NCI-H1092 (cell line): ENCODE measurements at regions not wholly inside any gene's neighbourhood (a gene's known extent, or its start where the extent isn't known, plus 50 kb on each side); places are given as distances from the start of the nearest gene placed in this dataset.
"Not testable (repeated sequence)": the region's sequence is repeated elsewhere in the genome, so short reads cannot be mapped to it uniquely, and the experiment has no call there.

Experiments
- DNase-seq: peaks from one replicate; lab custom pipeline; 2025; lab: John Stamatoyannopoulos, UW

DNA sequence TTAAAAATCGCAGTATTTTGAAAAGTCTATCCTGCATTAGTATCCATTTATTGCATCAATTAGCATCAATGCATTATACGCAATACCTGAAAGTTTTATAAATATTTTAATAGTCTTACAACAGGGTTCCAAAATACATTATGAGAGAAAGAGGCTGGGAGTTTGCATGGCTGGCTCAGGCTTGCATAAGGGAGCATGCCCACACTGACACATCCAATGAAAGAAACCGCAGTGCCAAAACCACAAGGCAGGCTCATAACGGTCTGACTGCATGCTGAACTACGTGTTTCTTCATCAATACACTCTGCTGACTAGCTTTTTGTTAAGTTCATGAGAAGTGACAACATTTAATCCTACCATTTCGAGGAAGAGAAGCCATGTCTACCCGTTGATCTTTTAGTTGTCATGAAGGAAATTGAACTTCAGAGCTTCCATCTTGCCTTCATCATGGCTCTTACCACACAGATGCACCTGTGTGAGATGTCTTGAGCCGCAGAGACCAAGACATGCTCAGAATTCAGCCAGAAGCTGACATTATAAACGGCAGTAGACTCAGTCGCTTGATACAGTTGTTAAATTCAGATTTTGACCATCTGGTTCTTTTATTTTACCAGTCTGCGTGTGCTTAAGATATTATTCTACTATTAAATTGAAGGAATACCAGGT lies 168.8 kb upstream of the FRG1 start:
- DNase-seq = no peak

DNA sequence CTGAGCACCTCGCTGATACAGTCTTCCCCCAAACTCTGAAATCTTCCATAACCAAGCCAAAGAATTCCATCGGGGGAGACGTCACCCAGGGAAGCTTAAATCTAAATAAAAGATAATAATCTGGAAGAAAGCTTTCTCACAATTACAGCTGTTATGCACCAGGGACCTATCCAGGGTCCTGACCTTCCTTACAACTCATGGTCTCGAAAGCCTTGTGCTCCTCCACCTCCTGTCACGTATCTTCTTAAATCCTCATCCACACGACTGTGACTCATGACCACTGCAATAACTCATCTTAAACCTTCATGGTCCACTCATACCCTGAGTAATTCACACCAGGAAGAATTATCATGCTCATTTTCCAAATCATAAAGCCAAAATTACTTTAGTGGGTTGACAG lies 166.8 kb upstream of the FRG1 start:
- no peak for DNase-seq

DNA sequence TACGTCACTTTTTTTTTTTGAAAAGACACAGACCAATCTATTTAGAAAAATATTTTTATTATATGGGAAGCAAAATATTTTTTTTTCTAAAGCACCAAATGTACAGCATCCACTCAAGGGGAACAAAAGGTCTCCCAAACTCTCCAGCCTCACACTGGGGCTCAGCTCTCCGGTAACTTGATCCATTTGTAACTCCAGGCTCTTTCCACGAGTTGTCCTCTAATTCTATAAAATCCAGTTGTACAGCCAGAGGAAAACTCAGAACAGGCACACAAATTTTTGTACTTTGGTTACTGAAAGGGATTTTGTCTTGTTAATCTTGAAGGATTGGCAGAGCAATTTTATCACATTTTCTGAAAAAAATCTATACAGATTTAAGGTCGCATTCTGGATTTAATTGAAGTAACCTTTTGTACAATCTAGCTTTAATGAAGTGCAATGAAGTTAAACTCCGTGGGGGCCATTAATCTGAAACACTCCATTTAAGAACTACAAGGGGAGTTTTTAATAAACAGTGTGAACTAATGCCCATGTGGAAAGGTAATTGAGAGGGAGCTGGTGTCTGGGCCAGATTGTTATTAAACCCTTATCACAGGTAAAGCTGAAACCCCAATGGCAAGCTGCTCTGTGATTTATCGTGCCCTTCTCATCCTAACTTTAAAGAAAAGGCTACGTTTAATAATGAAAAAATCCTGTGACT lies 161.2 kb upstream of the FRG1 start:
- peak; percentile 27 for DNase-seq

DNA sequence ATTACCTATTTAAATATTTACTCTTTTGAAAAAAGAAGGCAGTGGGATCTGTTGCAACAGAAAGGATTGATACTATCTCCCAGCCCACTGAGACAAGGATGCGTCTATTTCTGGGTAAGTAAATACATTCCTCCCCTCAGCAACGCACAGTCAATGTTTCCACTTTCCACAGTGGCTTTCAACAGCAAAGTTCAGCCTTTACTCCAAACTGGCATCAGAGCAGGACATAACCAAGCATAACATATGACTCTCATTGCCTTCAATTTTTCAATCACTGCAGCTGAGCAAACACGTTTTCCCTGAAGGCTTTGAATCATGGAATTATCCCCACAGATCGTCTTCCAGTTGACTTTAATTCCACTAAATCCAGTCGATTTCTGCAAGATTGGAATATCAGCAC lies 160.3 kb upstream of the FRG1 start:
- peak; percentile 75 for DNase-seq

DNA sequence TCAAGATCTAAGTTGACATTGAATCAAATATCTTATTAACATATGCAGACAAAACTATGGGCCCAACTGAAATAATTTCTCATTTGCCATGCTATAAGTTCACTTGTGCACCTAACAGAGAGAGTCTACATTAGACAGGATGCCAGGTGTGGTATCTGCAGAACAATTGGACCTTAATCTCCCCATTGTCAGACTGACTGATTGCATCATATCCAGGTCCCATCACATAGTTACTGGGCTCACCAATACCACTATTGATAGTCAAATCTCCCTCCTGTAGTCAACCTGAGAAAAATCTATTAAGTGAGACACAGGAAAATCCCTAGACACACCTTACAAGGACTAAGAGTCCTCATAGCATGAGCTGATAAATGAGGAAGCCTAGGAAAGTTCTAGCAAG lies 156.0 kb upstream of the FRG1 start:
- DNase-seq = no peak

DNA sequence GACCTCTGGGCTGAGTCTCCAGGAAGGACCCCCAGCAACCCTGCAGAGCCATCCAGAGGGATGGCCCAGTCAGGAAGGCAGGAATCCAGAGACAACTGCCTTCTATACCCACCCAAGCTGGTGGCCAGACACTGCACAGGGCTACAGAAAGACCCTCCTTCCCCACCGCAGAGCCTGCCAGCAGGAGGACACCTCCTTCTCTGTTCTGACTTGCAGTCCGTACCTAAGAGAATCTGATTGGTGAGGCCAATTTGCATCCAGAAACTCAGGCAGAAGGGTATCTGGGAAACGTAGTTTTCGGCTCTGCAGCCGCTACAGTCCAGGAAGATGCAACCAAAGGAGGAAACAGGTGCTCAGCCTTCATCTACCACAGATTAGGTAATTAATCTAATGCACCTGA lies 155.4 kb upstream of the FRG1 start:
- no peak for DNase-seq

DNA sequence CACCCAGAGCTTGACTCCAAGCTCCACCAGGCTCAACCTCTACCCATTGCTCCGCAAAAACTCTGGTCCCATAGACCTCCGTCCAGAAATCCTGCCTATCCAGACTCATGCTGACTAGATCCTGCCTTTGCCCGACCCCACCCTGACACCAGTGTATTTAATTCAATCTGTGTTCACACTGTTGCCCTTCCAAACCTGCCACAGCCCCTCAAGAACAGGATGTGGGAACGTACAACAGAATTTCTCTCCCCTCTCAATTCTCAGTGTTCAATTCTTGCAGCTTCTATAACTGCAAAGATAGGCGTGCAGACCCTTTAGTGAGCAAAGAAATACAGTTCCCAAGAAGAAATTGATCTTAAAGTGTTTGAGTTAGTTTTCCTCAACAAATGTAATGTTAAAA lies 154.2 kb upstream of the FRG1 start:
- no peak for DNase-seq

DNA sequence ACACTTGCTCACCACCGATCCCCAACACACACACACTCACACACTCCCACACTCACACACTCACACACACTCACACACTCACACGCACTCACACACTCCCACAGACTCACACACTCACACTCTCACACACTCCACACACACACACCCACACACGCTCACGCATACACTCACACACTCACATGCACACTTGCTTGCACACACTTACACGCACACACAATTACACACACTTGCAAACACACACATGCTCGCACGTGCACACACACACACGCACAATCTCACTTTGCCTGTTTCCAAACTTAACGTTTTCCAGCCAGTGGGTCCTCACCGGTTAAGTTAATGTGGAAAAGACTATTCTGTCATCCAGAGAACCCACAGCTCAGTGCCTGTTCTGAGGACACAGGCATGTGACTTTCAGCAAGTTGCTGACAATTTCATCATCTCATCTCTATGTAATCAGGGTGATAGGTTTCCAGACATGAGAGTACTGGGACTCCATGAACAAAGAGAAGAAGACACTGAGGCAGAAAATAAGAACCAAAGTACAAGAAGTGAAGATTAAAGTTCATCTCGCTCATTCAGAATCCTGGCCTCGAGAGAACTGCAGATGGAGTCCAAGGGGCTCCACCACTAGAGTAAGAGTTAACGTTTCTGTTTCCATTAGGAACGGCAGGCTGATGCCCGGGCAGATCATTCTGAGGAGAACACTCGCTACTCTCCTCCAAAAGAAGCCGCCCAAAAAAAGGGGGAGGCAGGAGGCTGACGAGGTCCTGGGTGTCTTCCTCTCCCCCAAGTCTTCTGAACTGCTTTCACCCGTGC lies 153.2 kb upstream of the FRG1 start:
- no peak for DNase-seq

DNA sequence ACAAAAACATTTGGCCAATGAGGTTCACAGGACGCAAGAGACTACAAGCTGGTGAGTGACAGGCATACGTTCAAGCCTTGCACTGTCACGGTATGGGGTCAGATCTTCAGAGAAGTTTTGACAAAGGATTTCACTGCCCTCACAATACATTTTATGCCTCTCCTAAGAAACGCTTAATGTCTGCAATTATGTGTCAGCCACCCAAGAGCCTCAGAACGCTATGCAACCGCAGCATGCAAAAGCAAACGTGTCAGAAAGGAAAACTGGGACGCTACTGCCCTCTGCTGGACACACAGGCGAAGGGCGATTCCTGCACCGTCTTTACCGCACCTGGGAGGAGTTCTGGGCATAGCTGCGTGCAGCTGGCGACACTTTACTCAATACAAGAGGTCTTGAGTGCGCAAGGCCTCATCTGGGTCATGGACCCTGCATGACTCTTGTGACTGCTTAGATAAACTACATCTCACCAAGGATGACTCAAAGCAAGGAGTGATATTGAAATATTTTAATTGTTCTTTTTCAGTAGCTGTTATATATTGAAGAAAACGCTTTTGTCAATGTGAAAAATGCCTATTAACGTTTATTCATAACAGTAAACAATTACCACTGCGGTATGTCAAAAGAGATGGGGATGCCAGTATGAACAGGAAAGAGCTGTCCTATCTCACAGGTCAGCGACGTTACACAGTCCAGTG lies 147.6 kb upstream of the FRG1 start:
- DNase-seq = peak; percentile 74

DNA sequence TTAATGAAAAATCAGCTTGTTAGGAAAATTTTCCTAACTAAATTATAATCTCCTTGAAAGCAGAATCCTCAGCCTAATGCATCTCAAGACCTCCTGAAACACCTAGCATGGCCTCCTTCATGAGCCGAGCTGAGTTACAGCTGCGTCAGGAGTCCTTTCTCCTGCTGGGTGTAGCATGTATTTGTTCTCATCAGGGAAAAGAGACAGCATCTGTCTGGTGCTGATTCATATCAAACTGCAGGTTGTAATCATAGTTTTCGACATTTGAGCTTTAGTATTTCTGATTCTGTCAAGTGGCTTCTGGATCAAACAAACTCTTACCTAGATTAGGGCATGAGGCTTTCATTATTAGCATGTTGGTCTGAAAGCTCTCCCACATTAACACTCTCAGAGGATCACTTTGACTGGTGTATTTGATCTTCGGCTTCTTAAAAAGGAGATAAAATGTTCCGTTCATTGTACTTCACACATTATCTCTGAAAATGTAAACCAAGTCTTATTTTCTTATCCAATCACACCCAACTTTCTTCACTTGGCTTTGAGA lies 140.1 kb upstream of the FRG1 start:
- DNase-seq = no peak

DNA sequence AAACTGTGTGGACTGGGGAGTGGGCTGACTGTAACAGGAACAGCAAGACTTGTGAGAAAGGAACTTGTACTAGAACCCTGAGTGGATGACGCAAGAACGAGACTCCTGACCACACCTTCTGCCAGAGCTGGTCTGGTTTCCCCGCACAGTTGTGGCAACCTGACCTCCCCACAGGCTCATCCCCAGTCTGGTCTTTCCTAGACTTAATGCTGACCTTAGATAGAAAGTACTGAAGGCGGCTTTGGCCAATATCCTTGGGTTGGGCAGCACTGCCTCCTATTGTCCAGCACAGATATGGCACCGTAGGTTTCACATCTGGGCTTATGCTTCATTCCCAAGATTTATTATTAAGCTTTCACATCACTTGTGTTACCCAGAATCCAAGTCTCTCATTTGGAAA lies 137.8 kb upstream of the FRG1 start:
- DNase-seq = no peak

DNA sequence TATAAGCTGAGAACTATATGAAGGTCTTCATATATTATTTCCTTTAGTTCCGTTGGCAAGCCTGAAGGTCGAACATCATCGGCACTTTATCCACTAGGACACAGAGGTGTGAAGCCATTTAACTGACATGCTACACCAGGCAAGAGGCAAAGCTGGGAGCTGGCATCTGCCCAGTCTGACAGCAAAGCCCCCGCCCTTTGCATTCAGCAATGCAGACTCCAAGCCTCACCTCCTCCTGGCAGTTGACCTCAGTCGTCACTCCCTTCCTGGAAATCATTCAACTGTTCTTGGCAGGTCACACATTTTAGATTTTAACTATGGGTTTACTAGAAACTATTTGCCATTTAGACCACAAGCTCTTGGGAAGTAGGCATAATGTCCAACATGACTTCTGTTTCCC lies 135.8 kb upstream of the FRG1 start:
- DNase-seq = no peak

DNA sequence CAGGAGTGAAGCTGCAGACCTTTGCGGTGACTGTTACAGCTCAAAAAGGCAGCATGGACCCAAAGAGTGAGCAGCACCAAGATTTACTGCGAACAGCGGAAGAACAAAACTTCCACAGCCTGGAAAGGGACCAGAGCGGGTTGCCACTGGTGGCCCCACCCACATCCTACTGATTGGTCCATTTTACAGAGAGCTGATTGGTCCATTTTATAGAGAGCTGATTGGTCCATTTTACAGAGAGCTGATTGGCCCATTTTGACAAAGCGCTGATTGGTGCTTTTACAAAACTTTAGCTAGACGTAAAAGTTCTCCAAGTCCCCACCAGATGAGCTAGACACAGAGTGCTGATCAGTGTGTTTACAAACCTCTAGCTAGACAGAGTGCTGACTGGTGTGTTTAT lies 134.2 kb upstream of the FRG1 start:
- no peak for DNase-seq

DNA sequence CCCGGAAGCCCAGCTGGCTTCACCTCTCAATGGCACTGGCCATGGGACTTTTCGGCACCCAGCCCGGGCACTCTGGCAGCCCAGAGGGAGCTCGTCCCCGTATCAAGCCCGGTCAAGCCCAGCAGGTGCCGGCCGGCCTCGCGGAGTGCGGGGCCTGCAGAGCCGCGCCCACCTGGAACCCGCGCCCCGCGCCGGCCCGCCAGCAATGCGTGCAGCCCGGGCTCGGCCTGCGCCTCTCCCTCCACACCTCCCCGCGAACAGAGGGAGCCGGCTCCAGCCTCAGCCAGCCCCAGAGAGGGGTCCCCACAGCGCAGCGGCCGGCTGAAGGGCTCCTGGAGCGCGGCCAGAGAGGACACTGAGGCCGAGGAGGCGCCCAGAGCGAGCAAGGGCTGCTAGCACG lies 133.6 kb upstream of the FRG1 start:
- no peak for DNase-seq

DNA sequence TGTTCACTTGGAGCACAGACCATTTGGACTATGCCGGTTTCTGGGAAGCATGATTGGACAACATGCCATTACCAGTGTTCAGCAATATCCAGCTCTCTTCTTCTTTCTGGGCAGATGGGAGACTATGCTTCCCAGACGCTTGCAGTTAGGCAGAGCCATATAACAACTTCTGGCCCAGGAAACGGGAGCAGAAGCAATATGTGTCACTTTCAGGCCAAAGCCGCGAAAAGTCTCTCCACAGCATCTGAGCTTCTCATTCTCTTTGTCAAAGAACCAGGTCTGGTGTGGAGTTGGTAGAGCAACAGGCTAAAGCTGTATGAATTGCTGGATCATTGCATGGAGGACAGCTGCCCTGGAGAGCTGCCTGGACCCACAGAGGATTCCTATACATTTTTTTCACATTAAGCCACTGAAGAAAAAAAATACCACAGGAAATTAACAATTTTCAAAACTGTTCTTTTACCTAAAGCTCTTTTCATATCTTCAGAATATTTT lies 131.4 kb upstream of the FRG1 start:
- no peak for DNase-seq

DNA sequence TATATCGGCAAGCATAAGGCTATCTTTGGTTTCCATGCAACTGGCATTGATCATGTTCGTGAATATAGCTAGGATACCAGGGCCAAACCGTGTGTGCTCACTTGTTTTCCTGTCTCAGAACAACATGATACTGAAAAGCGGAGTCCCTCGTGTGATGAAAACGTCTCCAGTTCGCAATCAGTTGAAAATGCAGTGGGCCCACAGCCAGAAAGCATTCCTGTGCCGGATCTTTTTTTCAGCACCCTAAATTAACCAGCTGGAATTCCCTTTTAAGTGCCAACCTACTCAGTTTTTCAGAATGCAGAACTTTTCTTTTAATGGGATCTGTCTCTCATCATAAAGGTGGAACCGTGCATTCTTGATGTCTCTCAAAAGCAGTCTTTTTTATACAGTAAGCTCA lies 130.8 kb upstream of the FRG1 start:
- no peak for DNase-seq

DNA sequence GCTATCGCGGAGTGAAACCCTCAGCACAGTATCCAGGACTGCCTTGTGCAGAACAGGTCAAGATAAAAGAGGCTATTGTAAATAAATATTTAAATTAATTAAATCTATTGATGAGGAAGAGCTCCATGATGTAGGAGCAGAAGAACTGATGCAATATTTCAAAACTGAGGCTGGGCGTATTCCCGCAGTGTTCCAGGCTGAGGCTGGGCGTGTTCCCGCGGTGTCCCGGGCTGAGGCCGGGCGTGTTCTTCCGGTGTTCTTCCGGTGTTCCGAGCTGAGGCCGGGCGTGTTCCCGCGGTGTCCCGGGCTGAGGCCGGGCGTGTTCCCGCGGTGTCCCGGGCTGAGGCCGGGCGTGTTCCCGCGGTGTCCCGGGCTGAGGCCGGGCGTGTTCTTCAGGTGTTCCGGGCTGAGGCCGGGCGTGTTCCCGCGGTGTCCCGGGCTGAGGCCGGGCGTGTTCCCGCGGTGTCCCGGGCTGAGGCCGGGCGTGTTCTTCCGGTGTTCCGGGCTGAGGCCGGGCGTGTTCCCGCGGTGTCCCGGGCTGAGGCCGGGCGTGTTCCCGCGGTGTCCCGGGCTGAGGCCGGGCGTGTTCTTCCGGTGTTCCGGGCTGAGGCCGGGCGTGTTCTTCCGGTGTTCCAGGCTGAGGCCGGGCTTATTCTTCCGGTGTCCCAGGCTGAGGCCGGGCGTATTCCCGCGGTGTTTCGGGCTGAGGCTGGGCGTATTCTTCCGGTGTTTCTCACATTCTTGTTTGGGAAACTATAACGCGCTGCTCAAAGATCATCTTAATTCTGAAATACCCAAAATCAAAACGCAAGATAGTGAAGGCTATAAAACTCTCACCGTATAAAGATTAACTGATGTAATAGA lies 130.1 kb upstream of the FRG1 start:
- DNase-seq = not testable (repeated sequence)

DNA sequence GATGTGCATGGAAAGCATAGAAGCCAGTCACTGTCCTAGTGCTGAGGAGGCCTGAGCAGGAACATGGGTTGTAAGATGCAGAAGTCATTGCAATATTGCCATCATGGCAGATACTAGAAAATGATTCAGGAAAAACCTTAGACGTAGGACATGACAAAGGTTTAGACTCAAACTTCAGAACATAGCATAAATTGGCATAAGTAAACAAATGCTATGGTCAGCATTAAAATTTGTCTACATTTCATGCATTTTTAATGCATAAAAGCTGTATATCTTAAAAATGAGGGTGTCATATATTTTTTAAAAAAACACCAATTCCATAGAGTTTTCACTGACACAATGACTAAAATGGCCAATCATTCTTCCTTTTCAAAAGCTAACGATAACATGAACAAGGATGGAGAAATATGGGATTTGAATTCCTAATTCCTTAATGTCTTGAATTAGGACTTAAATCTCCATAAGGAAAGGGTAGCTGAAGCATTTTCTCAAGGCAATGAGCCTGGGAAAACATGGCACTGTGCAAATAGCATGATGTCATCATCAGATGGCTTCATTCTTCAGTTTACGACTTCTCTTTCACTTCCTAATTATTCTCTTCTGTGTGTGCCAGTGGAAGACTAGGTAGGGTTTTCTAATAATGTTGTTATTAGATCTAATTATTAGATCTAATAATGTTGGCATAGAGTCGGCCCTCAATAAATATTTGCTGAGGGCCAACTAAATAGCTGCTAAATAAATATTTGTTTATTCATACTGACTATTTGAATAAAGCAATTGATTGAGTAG lies 125.1 kb upstream of the FRG1 start:
- DNase-seq = no peak

DNA sequence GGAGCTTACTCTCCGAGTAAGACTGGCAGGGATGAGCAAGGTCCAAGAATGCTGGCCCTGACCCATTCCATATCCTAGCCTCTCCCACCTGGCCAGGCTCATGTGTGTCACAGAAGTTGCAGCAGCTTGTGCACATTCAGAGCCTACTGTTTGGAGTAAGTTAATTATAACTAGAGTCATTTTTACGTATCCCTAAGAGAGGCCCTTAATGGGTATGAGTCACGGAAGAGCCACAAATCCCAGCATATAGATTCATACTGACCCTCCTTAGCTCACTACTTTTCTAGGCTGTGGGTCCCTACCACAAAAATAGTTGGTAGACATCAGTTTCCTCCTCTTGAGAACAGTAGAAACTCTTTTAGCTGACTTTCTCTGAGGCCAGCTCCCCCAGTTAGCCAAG lies 118.3 kb upstream of the FRG1 start:
- no peak for DNase-seq

DNA sequence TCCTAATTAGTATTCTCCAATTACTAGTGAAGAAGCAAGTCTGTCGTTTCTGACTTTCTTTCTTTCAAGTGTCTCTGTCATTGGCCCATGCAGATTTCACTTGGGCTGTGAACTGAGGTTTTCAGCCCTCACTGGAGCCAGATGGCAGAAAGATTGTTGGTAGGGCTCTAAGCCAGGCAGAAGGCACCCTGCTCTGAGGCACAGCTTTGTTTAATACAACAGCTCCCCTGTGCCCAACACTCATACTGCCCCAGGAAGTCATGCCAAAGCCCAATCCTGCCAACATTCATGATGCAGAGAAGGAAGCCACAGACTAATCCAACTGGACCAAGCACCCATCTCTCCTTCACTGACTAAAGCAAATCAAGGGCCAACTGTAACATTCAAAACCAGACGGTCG lies 117.1 kb upstream of the FRG1 start:
- no peak for DNase-seq
